ENCODE measurements at regions not wholly inside any gene's neighbourhood (a gene's known extent, or its start where the extent isn't known, plus 50 kb on each side); places are given as distances from the start of the nearest gene placed in this dataset.

DNA sequence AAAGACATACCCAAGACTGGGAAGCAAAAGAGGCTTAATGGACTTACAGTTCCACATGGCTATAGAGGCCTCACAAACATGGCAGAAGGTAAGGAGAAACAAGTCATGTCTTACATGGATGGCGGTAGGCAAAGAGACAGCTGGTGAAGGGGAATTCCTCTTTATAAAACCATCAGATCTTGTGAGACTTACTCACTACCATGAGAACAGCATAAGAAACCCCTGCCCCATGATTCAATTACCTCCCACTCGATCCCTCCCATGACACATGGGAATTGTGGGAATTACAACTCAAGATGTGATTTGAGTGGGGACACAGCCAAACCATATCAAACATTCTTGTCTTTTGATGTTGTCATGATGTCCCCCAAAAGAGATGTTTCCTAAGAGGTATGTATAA is 103.3 kb downstream of the DUSP10 start:
- peak; percentile 53 to 57 (median 56) for DNase-seq

- DNase-seq, result no peak
These were observed 100.1 kb downstream of the DUSP10 start for GRCh38 chr1:221641811-221642210.

DNA sequence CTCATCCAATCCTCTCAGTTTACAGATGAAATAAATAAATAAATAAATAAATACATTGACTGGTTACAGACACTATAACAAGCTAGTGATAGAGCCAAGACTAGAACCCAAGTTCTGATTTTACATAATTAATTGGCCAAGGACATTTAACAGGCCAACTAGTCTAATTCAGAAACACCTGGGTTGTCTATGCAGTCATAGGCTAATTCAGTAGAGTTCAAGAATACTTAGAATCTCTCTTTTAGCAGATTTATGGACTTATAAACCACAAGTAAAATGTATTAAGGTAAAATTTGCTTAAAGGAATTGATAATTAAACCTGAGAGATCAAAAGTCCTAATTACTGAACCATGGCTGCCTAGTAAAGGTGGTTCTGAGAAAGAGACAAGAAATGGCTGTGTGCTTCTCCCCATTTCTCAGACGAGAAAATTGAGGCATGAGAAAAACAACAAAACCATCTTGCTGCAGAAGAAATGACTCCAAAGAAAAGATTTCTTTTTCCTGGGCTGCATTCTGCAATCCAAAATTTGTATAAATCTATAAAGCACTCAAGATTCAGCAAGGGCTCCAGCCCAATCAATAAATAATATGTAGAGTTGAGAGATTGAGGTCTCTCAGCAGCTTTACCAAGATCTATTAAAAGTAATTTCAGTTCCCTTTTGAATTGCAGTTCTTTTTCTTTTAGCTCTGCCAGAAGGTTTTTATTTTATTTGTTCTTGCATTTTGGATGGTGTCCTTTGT is 98.3 kb downstream of the DUSP10 start:
- no peak for DNase-seq

DNA sequence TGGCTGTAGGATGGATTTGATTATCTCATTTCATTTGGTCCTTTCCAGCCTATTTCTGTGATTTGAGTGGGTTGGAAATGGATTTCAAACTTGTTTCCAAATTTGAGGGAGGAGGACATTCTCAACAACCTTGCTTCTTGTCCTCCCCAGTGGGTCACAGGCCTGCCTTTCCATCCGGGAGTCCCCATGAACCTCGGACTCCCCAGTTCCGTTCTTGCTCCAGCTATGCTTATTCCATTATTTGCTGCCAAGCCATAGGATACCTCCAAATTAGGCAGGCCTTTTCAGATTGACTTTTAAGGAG is 97.8 kb downstream of the DUSP10 start:
- no peak for DNase-seq

- no peak for DNase-seq
These were observed 97.1 kb downstream of the DUSP10 start for GRCh38 chr1:221644663-221645258.

- DNase-seq, result no peak
These were observed 93.7 kb downstream of the DUSP10 start for GRCh38 chr1:221648201-221648600.

Measured in suppressor macrophage treated with lipopolysaccharide for 1 hour (primary cell).